ENCODE measurements at regions not wholly inside any gene's neighbourhood (a gene's known extent, or its start where the extent isn't known, plus 50 kb on each side); places are given as distances from the start of the nearest gene placed in this dataset.

DNA sequence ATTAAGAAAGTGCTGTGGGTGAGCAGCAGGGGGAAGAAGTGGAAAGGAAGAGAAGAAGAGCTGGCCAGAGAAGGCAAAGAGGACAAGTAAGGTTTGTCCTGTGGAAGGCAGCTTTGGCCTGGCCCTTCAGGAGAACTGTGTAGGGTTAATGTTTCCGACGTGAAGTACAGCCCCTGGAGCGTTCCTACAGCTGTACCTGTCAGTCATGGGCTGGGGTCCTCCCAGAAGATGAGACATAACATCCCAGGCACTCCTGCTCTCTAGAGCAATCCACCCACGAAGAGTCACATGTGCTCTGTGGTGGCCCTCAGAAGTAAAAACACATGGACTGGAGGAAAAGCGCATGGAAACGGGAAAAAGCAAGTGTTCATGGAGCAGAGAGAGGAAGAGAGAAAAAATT lies 237.4 kb downstream of the CAAP1 start:
- TF ChIP-seq, protein P1, sequence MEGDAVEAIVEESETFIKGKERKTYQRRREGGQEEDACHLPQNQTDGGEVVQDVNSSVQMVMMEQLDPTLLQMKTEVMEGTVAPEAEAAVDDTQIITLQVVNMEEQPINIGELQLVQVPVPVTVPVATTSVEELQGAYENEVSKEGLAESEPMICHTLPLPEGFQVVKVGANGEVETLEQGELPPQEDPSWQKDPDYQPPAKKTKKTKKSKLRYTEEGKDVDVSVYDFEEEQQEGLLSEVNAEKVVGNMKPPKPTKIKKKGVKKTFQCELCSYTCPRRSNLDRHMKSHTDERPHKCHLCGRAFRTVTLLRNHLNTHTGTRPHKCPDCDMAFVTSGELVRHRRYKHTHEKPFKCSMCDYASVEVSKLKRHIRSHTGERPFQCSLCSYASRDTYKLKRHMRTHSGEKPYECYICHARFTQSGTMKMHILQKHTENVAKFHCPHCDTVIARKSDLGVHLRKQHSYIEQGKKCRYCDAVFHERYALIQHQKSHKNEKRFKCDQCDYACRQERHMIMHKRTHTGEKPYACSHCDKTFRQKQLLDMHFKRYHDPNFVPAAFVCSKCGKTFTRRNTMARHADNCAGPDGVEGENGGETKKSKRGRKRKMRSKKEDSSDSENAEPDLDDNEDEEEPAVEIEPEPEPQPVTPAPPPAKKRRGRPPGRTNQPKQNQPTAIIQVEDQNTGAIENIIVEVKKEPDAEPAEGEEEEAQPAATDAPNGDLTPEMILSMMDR (conservative IDR thresholded peaks at IDR 0.05; ENCODE audit: low read length), result no peak
- TF ChIP-seq EZH2phosphoT487 (IDR thresholded peaks at IDR 0.05; ENCODE audit: borderline replicate concordance), result no peak
